ENCODE measurements at regions not wholly inside any gene's neighbourhood (a gene's known extent, or its start where the extent isn't known, plus 50 kb on each side); places are given as distances from the start of the nearest gene placed in this dataset.
"Not testable (repeated sequence)": the region's sequence is repeated elsewhere in the genome, so short reads cannot be mapped to it uniquely, and the experiment has no call there.

DNA sequence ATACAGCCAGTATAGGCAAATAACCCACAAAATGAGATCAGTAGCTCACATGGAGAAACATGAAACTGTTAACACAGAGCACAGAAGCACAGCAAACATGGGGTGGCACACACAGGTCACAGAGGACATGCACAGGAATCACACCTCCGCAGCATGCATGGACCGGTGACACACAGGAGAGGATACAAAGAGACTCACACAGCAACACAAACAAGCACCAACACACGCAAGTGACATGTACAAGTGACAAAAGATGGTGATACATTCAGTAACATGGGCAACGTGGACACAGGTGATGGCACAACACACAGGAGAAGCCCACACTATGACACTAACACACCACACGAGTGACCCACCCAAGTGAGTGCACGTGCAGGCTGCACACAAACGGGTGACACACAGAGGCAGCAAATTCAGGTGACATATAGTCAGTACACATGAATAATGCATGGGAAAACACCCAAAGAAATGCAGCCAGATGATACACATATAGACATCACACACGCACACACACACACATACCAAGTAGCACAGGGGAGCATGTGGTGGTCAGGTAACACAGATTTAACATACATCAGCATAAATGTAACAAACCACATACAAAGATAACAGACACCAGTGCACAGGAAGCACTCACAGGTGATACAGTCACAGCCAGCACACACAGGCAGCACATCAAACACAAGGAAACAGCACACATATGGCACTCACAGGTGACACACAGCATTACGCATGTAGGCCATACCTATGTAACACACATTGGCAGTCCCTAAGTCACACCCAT is 216.0 kb upstream of the SFSWAP start:
- DNase-seq: no peak

DNA sequence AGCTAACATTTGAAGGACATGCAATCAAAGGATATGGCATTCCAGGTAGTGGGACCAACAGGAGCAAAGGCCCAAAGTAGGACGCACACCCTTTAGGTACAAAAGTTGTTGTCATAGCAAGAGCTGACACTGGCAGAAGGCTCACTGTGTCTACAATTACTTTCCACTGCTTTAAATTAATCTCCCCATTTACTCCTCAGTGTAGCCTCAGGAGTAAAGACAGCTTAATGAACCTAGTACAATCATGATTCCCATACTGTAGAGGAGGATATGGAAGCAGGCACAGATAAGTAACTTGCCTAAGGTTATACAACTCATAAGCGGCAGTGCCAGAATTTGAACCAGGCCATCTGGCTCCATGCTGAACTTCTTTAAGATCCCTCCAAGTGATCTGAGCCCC is 212.9 kb upstream of the SFSWAP start:
- DNase-seq: no peak

DNA sequence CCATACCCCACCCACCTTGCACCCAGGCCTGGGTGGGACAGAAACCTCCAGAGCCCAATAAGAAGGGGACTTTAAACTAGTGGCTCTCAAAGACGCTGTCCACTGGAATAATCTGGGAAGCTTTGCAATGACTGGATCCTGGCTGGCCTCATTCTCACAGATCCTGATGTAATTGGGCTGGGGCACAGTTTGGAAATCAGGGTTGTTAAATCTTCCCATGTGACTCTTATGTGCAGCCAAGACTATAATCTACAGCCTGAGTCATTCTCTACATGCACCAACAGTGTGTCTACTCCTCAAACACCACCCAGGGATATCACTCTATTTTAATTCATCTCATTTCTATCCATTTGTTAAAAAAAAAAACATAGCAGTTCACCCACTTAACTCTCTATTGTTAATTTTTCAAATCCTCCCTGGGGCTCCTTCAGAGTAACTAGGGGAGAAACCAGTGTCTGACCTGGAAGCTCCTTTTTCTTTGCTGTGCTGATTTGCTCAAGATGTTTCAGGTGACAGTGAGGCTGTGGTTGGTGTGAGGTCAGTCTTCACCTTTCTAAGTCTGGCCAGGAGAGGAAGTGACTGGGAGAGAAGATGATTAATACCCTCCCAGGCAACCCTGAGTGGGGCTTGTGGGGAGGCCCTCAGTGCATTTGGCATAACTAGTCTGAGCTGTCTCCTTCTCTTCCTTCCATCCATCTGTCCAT is 211.6 kb upstream of the SFSWAP start:
- no peak for DNase-seq

DNA sequence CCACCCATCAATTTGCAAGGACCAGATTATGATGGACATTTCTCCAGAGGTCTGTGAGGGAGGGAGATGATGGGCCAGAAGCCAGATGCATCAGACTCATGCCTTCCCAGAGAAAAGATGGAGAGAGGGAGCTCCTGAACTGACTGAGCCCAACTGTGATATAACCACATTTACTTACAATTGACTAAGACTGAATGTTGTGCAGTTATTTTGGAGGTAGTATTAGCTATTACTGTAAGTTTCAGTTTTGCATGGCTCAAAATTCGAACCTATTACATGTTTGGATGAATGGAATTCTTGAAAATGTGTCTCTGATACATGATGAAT is 211.1 kb upstream of the SFSWAP start:
- DNase-seq: no peak

DNA sequence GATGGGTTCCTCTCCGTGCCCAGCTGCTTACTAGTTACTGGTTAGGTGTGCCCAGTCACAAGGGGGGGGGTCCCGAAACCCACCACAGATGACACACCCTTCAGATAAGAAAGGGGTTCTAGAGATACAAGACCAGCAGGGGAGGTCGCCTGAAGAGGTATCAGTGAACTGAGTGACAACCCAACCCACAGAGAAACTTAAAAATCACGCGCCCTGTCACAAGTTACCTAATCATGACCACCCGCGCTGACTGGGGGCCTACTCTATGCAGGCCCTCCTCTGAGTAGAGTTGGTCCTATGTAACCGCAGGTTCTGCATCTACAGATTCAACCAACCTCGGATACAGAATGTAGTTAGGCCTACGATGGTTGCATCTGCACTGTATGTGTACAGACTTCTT is 210.3 kb upstream of the SFSWAP start:
- DNase-seq: no peak

DNA sequence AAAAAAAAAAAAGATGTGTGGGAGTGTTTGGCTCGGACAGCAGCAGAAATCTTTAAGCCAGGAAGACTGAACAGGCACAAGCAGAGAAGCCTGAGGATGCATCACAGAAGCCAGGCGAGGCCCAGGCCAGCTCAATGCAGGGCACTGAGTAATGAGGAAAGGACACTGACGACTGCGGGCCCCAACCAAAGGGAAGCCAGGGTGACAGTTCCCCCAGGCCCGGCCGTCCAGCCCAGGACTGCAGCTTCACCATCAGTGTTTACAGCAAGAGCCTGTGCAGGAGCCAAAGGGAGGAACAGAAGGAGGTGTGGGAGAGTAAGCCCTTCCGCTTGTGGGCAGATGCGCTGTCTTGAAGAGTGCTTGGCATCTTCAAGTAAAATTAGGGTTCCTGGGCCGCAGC is 205.3 kb upstream of the SFSWAP start:
- no peak for DNase-seq

DNA sequence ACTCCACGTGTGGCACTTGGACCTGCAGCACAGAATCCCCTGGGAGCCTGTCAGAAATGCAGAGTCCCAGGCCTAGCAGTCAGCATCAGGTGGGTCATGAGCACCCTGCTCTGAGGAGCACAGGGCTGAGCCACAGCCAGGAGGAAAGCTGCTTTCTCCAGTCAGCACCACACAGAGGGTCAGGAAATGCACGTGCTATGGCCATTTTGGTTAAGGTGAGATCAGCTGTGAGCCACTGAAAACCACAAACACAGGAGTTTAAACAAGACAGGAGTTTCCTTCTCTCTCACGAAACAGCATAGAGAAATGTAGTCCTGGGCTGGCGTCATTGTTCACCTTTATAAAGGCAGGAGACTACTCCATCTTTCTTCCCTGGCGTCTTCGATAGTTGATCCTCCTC is 204.5 kb upstream of the SFSWAP start:
- DNase-seq: no peak

DNA sequence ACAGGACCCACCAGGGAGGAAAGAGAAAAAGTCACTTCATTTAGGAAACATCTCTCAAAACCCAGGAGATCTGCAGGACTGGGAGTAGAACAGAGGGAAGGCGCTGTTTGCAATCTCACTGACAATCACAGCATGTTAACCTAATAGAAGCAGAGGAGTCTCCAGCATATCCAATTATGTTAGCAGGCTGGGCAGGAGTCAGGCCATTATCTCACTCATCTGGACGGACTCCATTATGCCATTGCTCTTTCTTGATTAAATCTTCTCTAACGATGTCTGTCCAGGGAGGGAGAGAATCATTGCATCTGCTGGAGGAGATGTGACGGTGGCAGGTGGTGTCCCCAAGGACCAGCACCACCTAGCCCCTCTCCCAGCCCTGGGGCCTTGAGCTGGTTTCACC is 203.8 kb upstream of the SFSWAP start:
- DNase-seq: no peak

DNA sequence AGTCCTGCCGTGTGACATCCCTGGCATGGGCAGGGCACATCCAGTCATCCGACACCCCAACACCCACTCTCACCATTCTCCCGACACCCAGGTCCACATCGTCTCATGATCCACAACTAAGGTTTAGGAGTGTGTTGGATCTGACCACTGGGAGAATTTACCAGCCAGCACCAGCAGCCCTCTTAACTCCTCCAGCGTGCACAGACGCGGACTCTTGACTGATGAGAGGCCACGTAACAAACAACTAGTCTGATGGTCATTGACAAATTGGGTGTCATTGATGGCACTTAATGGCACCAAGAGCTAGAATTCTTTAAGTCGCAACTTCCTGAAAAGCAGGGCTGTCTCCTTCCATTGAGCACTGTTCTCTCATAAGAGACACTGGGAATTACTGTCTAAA is 203.0 kb upstream of the SFSWAP start:
- DNase-seq: no peak

DNA sequence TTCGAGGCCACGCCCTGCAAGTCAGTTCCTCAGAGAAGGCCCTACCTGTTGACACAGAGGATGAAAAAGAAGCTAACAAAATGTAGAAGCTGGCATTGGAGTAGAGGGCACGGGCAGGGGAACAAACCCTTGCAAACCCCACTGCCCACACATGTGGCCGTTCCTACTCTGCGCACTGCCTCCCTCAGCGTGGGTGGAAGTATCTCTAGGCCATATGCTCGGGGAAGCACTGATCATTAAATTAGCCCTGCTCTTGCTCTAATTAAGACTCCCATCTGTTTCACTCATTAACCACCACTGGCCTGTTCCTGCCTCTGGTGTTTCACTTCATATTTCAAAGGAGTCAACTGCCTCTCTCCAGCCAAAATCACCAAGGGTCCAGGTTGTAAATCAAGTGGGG is 201.2 kb upstream of the SFSWAP start:
- DNase-seq: no peak

DNA sequence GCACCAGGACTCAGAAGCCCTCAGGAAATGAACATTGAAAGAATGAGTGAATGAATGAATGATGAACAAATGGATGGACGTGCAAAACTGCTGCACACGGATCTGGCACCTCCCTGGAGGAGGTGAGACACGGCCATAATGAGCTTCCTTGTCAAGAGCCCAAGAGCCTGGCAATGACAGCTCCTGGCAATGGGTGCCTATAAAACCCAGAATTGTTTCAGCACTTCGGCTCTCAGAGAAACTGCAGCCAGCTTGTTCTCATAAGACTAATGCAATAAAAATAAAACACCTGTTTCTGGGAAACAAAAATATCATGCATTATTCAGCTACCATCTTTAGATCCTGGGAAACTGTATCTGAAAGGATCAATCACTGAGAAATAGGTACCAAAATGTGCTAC is 200.5 kb upstream of the SFSWAP start:
- no peak for DNase-seq

DNA sequence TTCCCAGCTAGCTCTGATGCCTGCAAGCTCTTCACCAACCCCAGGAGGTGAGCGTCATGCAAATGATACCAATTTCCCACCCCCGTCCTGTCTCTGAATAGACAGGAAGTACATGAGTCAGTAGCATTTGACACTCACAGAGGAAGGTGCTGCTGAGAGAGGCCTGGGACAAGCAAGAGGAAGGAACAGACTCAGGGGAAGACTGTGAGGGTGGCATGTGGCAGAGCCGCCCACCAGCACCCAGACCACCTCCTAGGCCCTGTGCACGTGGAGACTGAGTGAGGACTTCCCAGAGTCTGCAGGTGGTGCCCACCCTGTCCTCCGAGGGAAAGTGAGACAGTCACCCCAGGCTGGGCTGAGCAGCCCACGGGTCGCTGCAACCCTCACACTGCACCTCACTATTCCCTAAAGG is 199.5 kb upstream of the SFSWAP start:
- peak; percentile 75 for DNase-seq

DNA sequence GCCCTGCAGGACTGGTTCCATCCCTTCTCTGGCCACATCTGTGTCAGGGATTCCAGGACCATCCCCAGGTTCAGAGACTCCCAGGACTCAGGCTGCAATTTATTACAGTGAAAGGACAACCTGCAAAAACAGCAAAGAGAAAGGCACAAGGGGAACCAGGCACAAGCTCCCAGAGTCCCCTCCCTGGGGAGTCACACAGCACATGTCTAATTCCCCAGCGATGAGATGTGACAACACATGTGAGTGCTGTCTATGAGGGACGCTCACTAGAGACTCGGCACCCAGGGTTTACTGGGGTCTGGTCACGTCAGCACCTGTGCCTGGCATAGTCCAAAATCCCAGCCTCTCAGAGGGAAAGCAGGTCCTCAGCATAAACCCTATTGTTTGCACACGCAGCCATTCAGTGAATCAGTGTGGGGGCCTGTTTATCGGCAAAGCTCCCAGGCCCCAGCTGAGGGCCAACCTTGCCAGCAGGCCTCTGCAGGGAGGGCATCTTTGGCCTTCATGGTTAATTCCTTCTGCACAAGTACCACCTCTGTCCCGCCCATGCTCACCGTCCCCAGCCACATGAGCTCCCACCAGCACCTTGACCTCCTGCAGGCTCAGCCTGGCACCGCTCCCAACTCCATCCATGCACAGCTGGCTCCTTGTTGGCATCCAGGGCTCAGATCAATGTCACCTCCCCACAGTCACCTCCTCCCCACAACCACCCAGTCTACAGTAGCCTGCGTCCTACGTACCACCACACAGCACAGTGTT is 198.9 kb upstream of the SFSWAP start:
- DNase-seq: no peak

DNA sequence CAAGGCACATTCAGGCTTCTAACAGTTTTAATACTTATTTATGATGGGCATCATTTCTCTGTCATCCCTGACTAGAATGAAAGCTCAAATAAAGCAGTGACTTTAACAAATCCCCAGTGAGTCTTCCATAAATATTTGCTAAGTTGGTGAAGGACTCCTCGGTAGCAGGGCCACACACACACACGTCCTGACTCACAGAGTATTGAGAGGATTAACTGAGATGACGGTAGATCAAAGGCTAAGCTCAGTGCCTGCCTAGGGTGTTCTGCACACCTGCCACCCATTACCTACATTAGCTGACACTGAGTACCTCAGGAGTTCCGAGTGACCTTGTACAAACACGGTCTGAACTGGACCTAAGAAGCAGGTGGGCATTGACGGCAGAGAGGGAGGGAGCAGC is 197.3 kb upstream of the SFSWAP start:
- no peak for DNase-seq

DNA sequence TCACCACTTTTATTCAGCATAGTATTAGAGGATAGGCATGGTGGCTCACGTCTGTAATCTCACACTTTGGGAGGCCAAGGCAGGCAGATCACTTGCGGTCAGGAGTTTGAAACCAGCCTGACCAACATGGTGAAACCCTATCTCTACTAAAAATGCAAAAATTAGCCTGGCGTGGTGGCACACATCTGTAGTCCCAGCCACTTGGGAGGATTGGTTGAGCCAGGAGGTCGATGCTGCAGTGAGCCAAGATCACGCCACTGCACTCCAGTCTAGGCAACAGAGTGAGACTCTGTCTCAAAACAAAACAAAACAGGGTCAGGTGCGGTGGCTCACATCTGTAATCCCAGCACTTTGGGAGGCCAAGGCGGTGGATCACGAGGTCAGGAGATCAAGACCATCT is 190.3 kb upstream of the SFSWAP start:
- DNase-seq: not testable (repeated sequence)

DNA sequence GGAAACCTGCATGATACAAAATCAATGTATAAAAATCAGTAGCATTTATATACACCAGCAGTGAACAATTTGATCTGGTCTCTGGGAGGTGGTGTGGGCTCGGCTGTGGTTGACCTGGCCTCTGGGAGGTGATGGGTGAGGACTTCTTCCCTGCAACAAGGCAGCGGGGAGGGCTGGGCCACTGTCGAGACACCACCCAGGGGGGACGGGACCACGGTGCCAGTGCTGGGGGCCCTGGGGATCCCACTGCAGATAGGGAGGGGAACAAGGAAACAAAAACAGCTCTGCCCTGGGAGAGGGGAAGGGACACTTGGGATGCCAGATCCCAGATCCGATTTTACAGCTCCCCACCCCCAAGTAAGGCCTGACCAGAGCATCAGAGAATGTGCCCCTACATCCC is 189.6 kb upstream of the SFSWAP start:
- DNase-seq: no peak

DNA sequence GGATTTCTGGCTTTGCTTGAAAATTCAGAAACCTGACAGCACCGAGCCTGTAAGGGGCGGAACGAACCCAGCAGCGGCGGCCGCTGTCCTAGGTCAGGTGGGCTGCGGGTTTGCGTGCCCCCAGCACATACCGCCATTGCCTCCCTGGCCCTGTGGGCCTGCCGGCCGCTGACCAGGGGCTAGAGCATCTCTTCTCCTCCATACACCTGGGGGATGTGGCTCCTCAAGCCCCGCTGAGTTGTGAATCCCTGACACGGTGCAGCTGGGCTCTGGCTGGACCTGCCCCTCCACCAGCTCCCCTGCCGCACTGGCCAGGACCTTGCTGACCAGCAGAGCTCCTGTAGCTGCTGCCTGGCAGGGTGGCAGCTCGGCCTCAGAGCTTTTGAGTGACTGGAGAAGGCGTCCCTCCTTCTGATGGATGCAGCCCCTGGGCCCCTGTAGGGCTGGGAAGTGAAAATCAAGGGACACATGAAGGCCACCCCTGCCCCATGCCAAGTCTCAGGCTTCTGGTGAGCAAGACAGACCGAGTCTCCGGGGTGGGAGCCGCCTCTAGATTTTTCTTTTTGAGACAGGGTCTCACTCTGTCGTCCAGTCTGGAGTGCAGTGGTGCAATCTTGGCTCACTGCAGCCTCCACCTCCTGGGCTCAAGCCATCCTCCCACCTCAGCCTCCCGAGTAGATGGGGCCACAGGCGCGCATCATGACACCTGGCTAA is 184.9 kb upstream of the SFSWAP start:
- no peak for DNase-seq

DNA sequence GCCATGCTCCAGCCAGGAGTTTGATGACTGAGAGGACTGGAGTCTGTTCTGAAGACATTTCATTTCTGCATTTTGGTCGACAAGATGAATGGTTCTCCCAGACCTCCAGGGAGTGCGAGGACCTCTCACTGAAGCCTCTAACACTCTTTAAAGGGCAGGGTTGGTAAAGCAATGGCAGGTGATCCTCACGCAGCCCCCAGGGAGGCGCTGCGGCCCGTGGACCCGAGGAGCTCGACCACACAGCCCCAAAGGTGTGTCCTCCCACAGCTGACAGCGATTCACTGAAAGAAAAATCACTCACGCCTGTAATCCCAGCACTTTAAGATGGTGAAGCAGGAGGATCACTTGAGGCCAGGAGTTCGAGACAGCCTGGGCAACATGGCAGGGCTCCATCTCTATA is 183.8 kb upstream of the SFSWAP start:
- DNase-seq: no peak

DNA sequence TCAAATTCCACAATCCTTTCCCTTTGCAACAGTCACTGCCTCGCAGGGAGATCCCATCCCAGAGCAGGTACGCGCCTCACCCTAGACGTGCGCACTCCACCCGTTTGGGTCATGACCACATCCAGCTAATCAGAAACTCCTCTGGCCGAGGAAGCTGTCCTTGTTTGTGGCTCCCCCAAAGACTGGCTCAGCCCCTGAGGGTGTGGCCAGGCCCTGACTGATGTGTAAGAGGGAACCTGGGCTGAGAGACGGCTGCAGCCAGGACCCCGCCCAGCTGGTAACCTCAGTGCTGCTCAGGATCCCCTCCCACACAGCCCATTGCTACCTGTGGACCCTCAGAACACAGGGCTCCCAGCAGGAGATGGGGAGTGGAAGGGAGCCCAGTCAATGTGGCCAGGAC is 183.2 kb upstream of the SFSWAP start:
- no peak for DNase-seq

DNA sequence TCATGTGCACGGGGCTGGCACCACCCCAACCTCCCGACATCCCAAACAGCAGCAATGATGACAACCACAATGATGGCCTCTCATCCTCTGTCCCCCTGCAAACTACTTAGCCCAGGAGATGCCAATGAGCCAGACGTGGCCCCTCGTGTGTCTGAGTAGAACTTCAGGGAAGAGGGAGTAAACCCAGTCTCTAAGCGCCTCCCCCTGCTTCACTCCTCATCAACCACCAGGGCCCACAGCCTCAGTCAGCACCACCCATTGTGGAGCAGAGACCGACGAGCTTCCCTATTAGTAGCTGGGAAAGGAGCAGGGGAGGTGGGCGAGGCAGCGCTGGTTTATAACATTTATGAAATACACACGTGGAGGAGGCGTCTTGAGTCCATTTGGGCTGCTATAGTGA is 182.7 kb upstream of the SFSWAP start:
- DNase-seq: no peak

DNA sequence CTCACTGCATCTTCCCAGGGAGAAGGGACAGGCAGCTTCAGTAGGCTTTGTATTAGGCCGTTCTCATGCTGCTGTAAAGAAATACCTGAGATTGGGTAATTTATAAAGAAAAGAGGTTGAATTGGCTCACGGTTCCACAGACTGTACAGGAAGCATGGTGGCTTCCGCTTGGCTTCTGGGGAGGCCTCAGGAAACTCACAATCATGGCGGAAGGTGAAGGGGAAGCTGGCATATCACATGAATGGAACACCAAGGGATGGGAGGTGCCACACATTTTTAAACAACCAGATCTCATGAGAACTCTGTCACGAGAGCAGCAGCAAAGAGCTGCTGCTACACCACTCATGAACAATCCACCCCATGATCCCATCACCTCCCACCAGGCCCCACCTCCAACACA is 182.2 kb upstream of the SFSWAP start:
- DNase-seq: no peak

DNA sequence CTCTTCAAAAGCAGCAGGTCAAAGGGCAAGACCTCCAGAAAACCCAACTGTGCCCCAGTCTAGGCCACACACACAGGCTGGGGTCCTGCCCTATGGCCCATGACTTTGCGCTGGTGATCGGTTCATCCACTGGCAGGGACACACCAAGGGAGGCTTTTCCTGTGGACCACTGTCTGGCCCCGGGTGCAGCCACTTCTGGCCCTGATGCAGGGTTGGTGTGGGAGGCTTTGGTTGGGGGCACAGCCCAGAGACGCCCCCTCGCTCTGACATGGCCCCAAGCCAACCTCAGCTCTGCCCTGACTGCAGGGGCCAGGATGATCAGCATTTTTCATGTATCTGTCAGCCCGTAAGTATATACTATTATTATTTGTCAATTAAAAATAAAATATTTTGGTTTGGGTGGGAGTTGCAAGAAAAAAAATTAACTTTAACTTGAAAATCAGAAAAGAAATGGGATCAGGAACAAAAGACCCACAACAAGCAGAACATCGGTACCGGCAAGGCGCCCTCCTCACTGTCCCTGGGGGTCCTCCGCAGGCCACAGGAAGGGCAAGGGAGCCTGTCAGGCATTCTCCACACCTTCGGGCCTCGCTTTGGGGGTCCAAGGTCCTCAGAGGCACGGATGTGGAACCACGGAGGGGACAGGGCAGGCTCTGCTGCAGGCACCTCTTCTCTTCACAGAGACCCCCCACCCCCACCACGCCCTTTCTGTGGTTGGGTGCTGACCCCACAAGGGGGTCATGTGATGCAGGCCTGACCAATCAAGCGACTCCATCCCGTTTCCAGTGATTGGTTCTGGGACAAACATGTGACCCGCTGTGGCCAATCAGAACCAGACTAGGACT is 181.5 kb upstream of the SFSWAP start:
- no peak for DNase-seq

DNA sequence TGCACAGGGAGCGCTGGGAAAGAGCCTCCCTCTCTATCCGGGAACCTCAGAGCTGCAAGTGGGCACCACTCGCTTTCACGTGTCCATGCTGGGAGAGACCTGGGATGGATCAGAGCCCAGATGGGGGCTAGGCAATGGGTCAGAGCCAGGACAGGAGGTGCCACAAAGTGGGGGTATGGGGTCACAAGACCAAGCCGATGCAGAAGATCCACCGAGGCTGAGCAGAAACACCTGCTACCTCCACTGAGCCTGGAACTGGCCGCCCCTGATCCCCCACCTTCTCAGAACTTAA is 180.9 kb upstream of the SFSWAP start:
- no peak for DNase-seq
